MM.1S (cell line): ENCODE measurements at regions not wholly inside any gene's neighbourhood (a gene's known extent, or its start where the extent isn't known, plus 50 kb on each side); places are given as distances from the start of the nearest gene placed in this dataset.
A peak's percentile ranks its signal among the peaks of the same experiment; 100 is the strongest.

ENCODE experiments used
- DNase-seq: peaks from one replicate; pipeline ENCODE4 v3.0.0-alpha.2; 2015
- H2AFZ ChIP-seq: fragments of 300-600 bp; sonication (generic); 2 replicates; pipeline ENCODE4 v1.6.0; 2016; ENCODE audit warnings: antibody characterized with exemption, low read length
- H3F3A ChIP-seq: fragments of 300-600 bp; sonication (generic); 2 replicates; pipeline ENCODE4 v1.6.1; 2016; ENCODE audit warnings: mild to moderate bottlenecking, antibody characterized with exemption, low read length, moderate library complexity, mixed read lengths; ENCODE audit not compliant: insufficient read depth
- H3K27ac ChIP-seq: fragments of 300-600 bp; sonication (generic); 2 replicates; pipeline ENCODE4 v1.5.1; 2016; ENCODE audit warnings: mild to moderate bottlenecking, low read length
- H3K27me3 ChIP-seq: fragments of 300-600 bp; sonication (generic); replicated peaks from 2 replicates; pipeline ENCODE4 v1.6.0; 2016; ENCODE audit warnings: low read length; ENCODE audit not compliant: insufficient read depth
- H3K36me3 ChIP-seq: fragments of 300-600 bp; sonication (generic); replicated peaks from 2 replicates; pipeline ENCODE4 v1.6.1; 2016; ENCODE audit warnings: mild to moderate bottlenecking, low read length, mixed read lengths; ENCODE audit not compliant: insufficient read depth
- H3K4me1 ChIP-seq: fragments of 300-600 bp; sonication (generic); 2 replicates; pipeline ENCODE4 v1.6.1; 2016; ENCODE audit warnings: low read length, mixed read lengths
- H3K4me2 ChIP-seq: fragments of 300-600 bp; sonication (generic); 2 replicates; pipeline ENCODE4 v1.6.0; 2016; ENCODE audit warnings: low read depth, low read length
- H3K4me3 ChIP-seq: fragments of 300-600 bp; sonication (generic); 2 replicates; pipeline ENCODE4 v1.5.1; 2016; ENCODE audit warnings: low read length, mixed read lengths
- H3K79me2 ChIP-seq: fragments of 300-600 bp; sonication (generic); 2 replicates; pipeline ENCODE4 v1.6.1; 2016; ENCODE audit warnings: mixed run types, low read length, mixed read lengths
- H3K9ac ChIP-seq: fragments of 300-600 bp; sonication (generic); 2 replicates; pipeline ENCODE4 v1.6.1; 2016; ENCODE audit warnings: low read length, mixed read lengths
- H3K9me2 ChIP-seq: fragments of 300-600 bp; sonication (generic); replicated peaks from 2 replicates; pipeline ENCODE4 v1.6.1; 2016; ENCODE audit warnings: mild to moderate bottlenecking, low read length, mixed read lengths; ENCODE audit not compliant: insufficient read depth
- H3K9me3 ChIP-seq: fragments of 300-600 bp; sonication (generic); replicated peaks from 2 replicates; pipeline ENCODE4 v1.6.1; 2016; ENCODE audit warnings: mild to moderate bottlenecking, low read length, mixed read lengths; ENCODE audit not compliant: insufficient read depth
- H4K20me1 ChIP-seq: fragments of 300-600 bp; sonication (generic); 2 replicates; pipeline ENCODE4 v1.6.1; 2016; ENCODE audit warnings: mild to moderate bottlenecking, low read length, moderate library complexity, mixed read lengths; ENCODE audit not compliant: insufficient read depth
- CTCF ChIP-seq: fragments of 300-600 bp; sonication (generic); IDR thresholded peaks from 2 replicates; pipeline ENCODE4 v1.5.1; 2016; ENCODE audit warnings: antibody characterized with exemption, low read length, mixed read lengths
- EZH2 ChIP-seq: fragments of 300-600 bp; sonication (generic); optimal IDR thresholded peaks from 2 replicates; pipeline ENCODE3; 2017; ENCODE audit warnings: low read depth, mild to moderate bottlenecking, antibody characterized with exemption, low read length, mixed read lengths
- EZH2phosphoT487 ChIP-seq: fragments of 300-600 bp; sonication (generic); IDR thresholded peaks from 2 replicates; pipeline ENCODE4 v1.6.1; 2018; ENCODE audit warnings: antibody characterized with exemption, low read length

DNA sequence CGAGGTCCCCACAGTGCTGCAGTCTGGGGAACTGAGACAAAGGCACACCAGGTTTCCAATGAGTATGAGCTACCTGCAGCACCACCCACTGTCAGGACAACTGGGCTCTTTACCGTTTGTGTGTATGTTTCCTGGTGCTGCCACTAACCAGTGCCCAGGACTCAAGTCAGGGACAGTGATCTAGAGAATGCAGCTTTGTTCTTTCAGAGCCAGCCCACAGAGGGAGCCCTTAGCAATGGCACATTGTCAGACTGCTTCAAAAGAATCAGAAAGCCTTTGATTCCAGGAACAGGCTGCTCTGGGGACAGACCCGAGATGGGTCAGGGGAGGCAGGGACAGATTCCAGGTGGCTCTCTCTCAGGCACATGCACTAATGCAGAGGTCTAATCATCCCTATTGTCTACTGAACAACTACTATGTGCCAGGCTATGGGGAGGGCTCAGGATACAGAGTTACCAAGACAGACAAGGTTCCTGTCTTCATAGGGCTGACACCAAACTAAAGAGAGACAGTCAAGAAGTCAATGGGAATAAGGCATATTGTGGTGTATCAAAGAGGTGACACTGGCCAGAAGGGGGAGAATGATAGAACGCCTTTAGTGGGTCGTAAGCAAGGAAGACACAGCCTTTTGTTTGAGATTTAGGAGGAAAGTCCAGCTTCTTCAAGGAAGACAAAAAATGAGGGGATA lies 103.7 kb downstream of the VPREB1 start:
- TF ChIP-seq CTCF, result peak; percentile 47
- no peak for TF ChIP-seq EZH2phosphoT487
- TF ChIP-seq EZH2, result no peak
- H3K9me2 ChIP-seq, result no peaks in the 10 kb centered on the region
- H3K4me1 ChIP-seq, result peaks cover 15% of the 10 kb centered on the region
- no peaks in the 10 kb centered on the region for H4K20me1 ChIP-seq
- no peaks in the 10 kb centered on the region for H3K9me3 ChIP-seq
- H3K27ac ChIP-seq, result no peak overlapping the region
- no peak overlapping the region for H3K4me2 ChIP-seq
- H3K27me3 ChIP-seq, result no peaks in the 10 kb centered on the region
- no peak overlapping the region for H3K9ac ChIP-seq
- H3F3A ChIP-seq, result no peaks in the 10 kb centered on the region
- DNase-seq, result peak; percentile 46
- no peak overlapping the region for H2AFZ ChIP-seq
- H3K79me2 ChIP-seq, result no peaks in the 10 kb centered on the region
- H3K4me3 ChIP-seq, result no peak overlapping the region
- no peaks in the 10 kb centered on the region for H3K36me3 ChIP-seq

DNA sequence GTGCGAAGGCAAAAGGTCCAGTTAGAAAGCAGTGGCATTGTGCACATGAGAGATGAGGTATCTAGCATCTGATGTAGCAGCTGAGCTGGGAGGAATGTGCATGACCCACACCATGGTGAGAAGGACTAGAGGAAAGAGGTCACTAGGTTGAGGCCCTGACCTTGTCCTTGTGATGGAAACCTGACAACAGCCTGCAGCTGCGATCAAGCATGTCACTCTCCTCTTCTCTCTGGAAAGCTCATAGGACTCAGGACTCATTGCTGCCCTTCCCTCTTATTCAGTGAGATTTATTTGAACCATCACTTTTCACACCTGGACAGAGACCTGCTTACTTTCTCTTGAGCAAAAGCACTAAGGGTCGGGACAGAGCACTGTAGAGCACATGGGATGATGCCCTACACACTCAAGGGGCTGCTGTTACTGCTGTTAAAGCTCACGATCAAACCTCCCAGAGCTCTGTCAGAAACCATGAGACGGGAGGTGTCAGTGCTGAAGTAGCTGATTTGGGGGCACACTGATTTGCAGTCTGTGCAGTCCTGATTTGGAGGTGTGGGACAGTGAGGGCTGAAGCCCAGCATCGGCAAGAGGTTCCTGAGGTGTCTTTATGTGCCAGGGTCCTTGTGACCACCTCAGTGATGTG lies 104.3 kb downstream of the VPREB1 start:
- H3K27me3 ChIP-seq, result no peaks in the 10 kb centered on the region

GRCh38 chr22:22349455-22349836 lies 104.9 kb downstream of the VPREB1 start:
- Histone ChIP-seq H3K27me3 (no peaks in the 10 kb centered on the region), H2AFZ (no peak overlapping the region), H3K9ac (no peak overlapping the region), H3K79me2 (no peaks in the 10 kb centered on the region), H3K4me2 (no peak overlapping the region), H4K20me1 (no peaks in the 10 kb centered on the region), H3K4me3 (no peak overlapping the region), H3K4me1 (peaks cover 7% of the 10 kb centered on the region), H3K27ac (no peak overlapping the region), H3K36me3 (no peaks in the 10 kb centered on the region), H3K9me2 (no peaks in the 10 kb centered on the region), H3K9me3 (no peaks in the 10 kb centered on the region), H3F3A (no peaks in the 10 kb centered on the region)
- TF ChIP-seq EZH2 (no peak), CTCF (no peak), EZH2phosphoT487 (no peak)
- no peak for DNase-seq

More for the DNA sequence above, 104.3 kb downstream of the VPREB1 start:
- Histone ChIP-seq H3K36me3 (no peaks in the 10 kb centered on the region), H2AFZ (no peak overlapping the region), H3K27ac (no peak overlapping the region), H3K4me3 (no peak overlapping the region), H3K4me1 (peaks cover 8% of the 10 kb centered on the region), H3K9me2 (no peaks in the 10 kb centered on the region), H3K9ac (no peak overlapping the region), H4K20me1 (no peaks in the 10 kb centered on the region), H3K4me2 (no peak overlapping the region), H3K9me3 (no peaks in the 10 kb centered on the region), H3K79me2 (no peaks in the 10 kb centered on the region), H3F3A (no peaks in the 10 kb centered on the region)
- TF ChIP-seq CTCF (no peak), EZH2phosphoT487 (no peak), EZH2 (no peak)
- no peak for DNase-seq
